ENCODE measurements at regions not wholly inside any gene's neighbourhood (a gene's known extent, or its start where the extent isn't known, plus 50 kb on each side); places are given as distances from the start of the nearest gene placed in this dataset.
A peak's percentile ranks its signal among the peaks of the same experiment; 100 is the strongest.
"Not testable (repeated sequence)": the region's sequence is repeated elsewhere in the genome, so short reads cannot be mapped to it uniquely, and the experiment has no call there.

DNA sequence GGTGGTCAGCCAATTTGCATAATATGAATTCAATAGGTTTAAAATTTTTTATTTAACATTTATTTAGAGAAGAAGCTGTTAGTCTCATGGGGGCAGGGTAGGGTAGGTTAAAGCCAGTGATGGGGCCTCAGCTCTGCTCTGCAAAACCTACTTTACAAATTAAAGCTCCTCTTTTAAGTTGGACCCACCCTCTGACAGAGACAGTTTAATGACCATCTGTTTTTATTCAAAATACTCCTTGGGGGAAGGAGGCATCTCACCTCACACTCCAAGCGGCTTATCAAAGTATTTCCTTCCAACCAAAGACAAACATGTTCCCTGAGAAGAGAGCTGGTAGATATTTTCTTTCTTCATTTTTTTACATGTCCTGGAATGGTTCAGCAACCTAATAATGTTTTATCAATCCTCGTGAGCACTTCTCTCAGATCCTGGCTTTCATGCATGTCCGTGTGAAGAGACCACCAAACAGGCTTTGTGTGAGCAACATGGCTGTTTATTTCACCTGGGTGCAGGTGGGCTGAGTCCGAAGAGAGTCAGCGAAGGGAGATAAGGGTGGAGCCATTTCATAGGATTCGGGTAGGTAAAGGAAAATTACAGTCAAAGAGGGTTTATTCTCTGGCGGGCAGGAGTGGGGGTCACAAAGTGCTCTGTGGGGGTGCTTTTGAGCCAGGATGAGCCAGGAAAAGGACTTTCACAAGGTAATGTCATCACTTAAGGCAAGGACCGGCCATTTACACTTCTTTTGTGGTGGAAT lies 184.7 kb downstream of the GJA1 start:
- DNase-seq, result no peak
- intact Hi-C loops (cut with DNase I), result no loop called here

- intact Hi-C loops (cut with DNase I), result no loop called here
- DNase-seq, result no peak
Observed at GRCh38 chr6:121627761-121628160, 192.3 kb downstream of the GJA1 start.

DNA sequence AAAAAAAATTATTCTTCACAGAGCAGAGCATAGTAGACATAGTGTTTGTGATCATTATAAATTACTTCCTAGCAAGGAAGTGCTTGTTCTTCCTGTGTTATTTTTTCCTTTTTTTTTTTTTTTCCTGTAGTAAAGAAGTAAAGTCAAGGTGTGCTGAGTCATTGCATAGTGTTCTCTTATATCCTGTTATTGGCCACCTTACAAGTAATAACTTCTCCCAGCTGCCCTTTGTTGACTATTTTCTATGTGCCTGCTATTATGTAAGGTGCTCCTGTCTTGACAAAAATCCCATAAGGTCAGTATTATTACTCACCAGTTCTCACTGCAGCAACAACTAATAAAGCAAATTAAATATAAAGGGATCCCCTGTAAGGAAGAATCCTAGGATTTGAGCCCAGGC lies 195.3 kb downstream of the GJA1 start:
- intact Hi-C loops (cut with DNase I), result no loop called here
- no peak for DNase-seq

- intact Hi-C loops (cut with DNase I); DNase-seq: not testable (repeated sequence)
Observed at GRCh38 chr6:121631752-121632151, 196.3 kb downstream of the GJA1 start.

DNA sequence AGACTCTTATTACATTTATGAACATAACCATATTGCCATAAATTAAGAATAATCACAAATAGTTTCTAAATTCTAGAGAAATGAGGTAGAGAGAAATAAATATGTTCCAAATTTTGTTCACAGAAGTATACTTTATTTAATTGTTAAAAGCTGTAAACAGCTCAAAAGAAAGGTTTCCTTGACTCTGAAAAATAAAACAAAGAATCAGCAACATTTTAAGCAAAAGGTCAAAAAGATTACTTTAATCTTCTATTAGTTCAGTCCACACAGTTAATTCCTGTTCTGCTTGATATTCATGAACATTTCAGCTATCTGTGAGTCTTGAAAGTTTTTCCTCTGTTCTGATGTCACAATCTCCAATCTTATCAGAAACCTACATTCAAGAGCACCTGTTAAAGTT lies 197.9 kb downstream of the GJA1 start:
- intact Hi-C loops (cut with DNase I), result no loop called here
- no peak for DNase-seq

DNA sequence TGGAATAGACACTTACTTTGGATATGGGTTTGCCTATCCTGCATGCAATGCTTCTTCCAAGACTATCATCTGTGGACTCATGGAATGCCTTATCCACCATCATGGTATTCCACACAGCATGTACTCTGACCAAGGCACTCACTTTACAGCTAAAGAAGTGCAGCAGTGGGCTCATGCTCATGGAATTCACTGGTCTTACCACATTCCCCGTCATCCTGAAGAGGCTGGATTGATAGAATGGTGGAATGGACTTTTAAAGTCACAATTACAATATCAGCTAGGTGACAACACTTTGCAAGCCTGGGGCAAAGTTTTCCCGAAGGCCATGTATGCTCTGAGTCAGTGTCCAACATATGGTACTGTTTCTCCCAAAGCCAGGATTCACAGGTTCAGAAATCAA lies 199.1 kb downstream of the GJA1 start:
- intact Hi-C loops (cut with DNase I); DNase-seq: not testable (repeated sequence)

DNA sequence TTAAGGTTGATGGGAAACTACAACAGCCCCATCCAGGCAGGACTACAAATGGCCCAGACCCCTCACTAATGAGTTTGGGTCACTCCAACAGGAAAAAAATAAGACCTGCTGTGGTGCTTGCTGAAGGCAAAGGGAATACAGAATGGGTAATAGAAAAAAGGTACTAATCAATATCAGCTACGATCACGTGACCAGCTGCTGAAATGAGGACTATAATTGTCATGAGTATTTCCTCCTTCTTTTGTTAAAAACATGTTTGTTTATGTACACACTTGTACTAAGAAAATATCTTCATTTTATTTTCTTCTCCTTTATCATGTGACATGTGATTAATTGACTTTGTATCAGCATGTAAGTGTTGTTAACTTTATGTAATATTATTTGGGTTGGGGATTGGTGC lies 199.9 kb downstream of the GJA1 start:
- no peak for DNase-seq
- intact Hi-C loops (cut with DNase I), result no loop called here

GRCh38 chr6:121636217-121636616 lies 200.8 kb downstream of the GJA1 start:
- intact Hi-C loops (cut with DNase I); DNase-seq: not testable (repeated sequence)

- no peak for DNase-seq
- intact Hi-C loops (cut with DNase I), result no loop called here
Observed at GRCh38 chr6:121639021-121639420, 203.6 kb downstream of the GJA1 start.

GRCh38 chr6:121641158-121641557 lies 205.7 kb downstream of the GJA1 start:
- DNase-seq, result no peak
- intact Hi-C loops (cut with DNase I), result no loop called here

GRCh38 chr6:121645100-121645745 lies 209.8 kb downstream of the GJA1 start:
- intact Hi-C loops (cut with DNase I), result no loop called here
- DNase-seq, result no peak

DNA sequence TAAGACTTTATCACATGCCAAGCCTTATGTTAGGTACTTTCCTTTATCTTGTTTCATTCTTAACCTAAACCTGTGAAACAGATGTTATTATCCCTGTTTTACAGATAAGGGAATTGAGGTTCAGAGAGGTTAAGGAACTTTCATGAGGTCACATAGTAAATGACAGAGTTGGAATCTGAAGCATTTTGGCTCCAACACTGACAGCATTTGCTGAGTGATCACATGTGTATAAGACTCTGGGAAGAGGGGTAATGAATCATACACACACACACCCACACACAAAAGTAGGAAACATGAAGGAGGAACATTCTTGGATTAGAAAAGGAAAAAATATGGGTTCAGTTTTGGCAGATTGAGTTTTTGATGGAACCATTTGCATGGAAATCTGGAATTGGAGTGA lies 212.5 kb downstream of the GJA1 start:
- intact Hi-C loops (cut with DNase I), result no loop called here
- DNase-seq, result peak in 12 of 42 donors; percentile 10 to 60 (median 28)

DNA sequence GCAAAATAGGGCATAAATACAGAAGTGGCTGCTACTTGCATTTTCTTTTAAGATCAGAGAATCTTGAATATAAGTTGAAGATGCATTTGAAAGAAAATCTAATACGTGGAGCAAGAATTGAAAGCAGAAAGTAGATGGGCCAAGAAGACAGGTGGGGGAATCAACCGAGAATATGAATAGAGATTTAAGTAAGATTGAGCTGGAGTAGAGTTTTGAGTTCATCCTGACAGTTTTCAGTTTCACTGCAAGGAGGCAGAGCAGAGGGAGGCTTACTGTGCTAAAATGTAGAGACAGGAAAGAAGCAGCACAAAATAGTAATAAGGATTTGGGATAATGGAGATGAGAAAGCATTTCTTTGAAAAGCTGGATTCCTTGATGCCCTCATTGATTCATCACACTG lies 214.5 kb downstream of the GJA1 start:
- DNase-seq, result no peak
- intact Hi-C loops (cut with DNase I), result no loop called here

- no peak for DNase-seq
- intact Hi-C loops (cut with DNase I), result no loop called here
Observed at GRCh38 chr6:121651420-121651819, 216.0 kb downstream of the GJA1 start.

DNA sequence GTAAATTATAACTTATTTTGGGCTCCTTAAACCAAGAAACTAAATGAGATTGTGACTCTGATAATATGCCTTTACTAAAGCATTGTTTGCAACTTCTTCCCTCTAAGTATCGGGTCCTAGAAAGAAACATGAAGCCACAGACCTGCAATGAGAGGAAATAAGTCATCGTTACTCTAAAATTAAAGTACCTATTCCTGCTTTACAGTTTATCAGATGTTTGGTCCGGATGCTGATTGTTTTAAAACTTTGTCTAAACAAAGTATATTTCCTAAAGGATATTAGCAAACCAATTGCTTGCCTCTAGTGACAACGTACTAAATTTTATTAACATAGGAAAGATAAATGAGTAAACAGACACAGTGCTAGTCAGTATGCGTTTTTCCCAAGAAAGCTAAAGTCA lies 216.8 kb downstream of the GJA1 start:
- intact Hi-C loops (cut with DNase I), result no loop called here

DNA sequence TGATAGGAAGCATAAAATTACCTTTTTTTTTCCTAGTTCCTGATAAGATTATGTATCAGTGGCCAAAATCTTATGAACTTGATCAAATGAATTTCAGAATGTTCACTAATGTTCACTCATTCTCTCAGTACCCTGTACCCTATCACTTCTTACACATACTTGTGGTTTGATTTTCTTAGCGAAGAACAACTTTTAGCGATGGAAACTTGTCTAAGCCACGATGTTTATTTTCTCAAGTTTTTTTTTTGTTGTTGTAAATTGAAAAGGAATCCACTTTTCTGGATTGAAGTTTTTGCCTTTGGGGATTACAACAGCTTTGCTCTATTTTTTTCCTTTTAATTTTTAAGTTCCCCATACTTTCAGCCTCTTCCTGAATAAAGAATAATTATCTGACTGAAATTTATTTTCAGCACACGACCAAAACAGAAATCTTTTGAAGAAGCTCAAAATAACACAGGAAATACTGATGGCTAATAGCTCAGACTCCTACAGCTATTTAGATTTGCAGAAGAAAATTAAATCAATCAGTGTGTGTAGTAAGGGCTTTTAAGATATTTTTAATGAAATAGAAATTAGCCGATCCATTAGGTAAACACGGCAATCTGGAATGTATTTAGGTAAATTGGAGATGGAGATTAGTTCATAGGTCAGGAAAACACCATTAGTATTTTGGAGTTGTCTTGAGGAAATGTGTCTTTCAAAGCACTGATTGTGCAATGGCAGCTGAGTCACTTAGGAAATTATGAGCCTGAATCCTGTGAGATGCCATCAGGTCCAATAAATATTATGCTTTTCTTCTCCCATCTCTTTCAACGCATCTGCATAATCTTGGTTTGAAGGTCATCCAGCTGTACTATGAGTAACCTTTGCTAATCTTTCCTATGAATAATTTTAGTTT lies 217.5 kb downstream of the GJA1 start:
- intact Hi-C loops (cut with DNase I), result no loop called here
- no peak for DNase-seq

More for the DNA sequence above, 216.8 kb downstream of the GJA1 start:
- DNase-seq, result no peak

- no peak for DNase-seq
- intact Hi-C loops (cut with DNase I), result no loop called here
Observed at GRCh38 chr6:121653624-121654008, 218.2 kb downstream of the GJA1 start.

DNA sequence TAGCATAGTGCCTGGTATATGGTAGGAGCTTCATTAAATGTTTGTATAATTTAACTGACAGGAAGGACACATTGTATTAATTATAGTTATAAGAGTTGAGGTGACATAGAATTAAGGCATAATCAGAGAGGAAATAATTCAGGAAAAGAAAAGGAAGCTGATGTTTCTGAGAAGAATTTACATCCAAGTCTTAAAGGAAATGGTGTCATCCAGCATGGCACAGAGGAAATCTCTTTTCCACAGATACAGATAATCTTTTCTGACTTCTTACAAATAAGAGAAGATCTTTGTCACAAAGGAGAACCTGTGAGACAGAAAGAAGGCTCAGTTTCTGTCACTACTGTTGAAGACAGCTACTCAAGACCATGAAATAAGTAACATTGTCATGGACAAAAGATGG lies 222.5 kb downstream of the GJA1 start:
- intact Hi-C loops (cut with DNase I), result no loop called here

GRCh38 chr6:121660277-121660676 lies 224.8 kb downstream of the GJA1 start:
- intact Hi-C loops (cut with DNase I), result no loop called here

More for the DNA sequence above, 222.5 kb downstream of the GJA1 start:
- no peak for DNase-seq

GRCh38 chr6:121663292-121663810 lies 227.9 kb downstream of the GJA1 start:
- intact Hi-C loops (cut with DNase I), result no loop called here
- no peak for DNase-seq

More at GRCh38 chr6:121660277-121660676, 224.8 kb downstream of the GJA1 start:
- peak in 2 of 42 donors; percentile 1 to 25 for DNase-seq

All from head of caudate nucleus (tissue), 42 donors.